Peyer's patch (tissue), 4 donors: ENCODE measurements at regions not wholly inside any gene's neighbourhood (a gene's known extent, or its start where the extent isn't known, plus 50 kb on each side); places are given as distances from the start of the nearest gene placed in this dataset.

Experiments used
- POLR2A ChIP-seq, 2 donors: fragments of 450-650 bp; IDR thresholded peaks; one replicate each; pipeline ENCODE4 v1.5.1; 2017; ENCODE audit warnings: antibody characterized with exemption in 2 of 2, mild to moderate bottlenecking in 2 of 2, moderate library complexity in 2 of 2
- TF ChIP-seq, protein P1 (sequence below), 6 experiments: fragments of 450-650 bp in 4 of 6; fragments of 200-600 bp in 2 of 6; sonication (generic) in 1 of 6; IDR thresholded peaks; one replicate each; pipeline ENCODE4 v1.5.1; 2017 to 2019; ENCODE audit warnings: antibody characterized with exemption in 6 of 6, mild to moderate bottlenecking in 3 of 6, moderate library complexity in 1 of 6

DNA sequence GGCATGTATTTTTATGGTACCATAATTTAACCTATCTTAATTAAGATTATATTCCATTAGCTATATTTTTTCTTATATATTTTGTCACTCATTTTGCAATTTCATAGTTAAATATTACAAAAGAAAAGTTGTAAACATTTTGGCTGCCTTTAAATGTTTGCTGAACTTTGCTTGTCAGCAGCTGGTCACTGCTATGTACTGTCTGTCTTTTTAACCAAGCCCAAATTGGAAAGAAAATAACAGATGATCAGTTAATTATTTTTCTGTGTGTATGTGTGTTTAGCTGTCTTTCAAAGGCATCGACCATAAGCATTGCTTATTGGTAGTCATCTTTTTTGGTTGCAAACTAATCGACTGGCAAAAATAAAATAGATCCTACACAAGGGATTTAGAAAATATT lies 54.4 kb upstream of the SMAD1 start:
- TF ChIP-seq, protein P1, sequence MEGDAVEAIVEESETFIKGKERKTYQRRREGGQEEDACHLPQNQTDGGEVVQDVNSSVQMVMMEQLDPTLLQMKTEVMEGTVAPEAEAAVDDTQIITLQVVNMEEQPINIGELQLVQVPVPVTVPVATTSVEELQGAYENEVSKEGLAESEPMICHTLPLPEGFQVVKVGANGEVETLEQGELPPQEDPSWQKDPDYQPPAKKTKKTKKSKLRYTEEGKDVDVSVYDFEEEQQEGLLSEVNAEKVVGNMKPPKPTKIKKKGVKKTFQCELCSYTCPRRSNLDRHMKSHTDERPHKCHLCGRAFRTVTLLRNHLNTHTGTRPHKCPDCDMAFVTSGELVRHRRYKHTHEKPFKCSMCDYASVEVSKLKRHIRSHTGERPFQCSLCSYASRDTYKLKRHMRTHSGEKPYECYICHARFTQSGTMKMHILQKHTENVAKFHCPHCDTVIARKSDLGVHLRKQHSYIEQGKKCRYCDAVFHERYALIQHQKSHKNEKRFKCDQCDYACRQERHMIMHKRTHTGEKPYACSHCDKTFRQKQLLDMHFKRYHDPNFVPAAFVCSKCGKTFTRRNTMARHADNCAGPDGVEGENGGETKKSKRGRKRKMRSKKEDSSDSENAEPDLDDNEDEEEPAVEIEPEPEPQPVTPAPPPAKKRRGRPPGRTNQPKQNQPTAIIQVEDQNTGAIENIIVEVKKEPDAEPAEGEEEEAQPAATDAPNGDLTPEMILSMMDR (IDR thresholded peaks at IDR 0.05) = no peak
- no peak for TF ChIP-seq POLR2A (IDR thresholded peaks at IDR 0.05)
